Peyer's patch (tissue), 4 donors: ENCODE measurements at regions not wholly inside any gene's neighbourhood (a gene's known extent, or its start where the extent isn't known, plus 50 kb on each side); places are given as distances from the start of the nearest gene placed in this dataset.

Source experiments
- CTCF ChIP-seq, 6 experiments: fragments of 450-650 bp in 4 of 6; fragments of 200-600 bp in 2 of 6; sonication (generic) in 1 of 6; IDR thresholded peaks; one replicate each; pipeline ENCODE4 v1.5.1; 2017 to 2019; ENCODE audit warnings: antibody characterized with exemption in 6 of 6, mild to moderate bottlenecking in 3 of 6, moderate library complexity in 1 of 6
- POLR2A ChIP-seq, 2 donors: fragments of 450-650 bp; IDR thresholded peaks; one replicate each; pipeline ENCODE4 v1.5.1; 2017; ENCODE audit warnings: antibody characterized with exemption in 2 of 2, mild to moderate bottlenecking in 2 of 2, moderate library complexity in 2 of 2

DNA sequence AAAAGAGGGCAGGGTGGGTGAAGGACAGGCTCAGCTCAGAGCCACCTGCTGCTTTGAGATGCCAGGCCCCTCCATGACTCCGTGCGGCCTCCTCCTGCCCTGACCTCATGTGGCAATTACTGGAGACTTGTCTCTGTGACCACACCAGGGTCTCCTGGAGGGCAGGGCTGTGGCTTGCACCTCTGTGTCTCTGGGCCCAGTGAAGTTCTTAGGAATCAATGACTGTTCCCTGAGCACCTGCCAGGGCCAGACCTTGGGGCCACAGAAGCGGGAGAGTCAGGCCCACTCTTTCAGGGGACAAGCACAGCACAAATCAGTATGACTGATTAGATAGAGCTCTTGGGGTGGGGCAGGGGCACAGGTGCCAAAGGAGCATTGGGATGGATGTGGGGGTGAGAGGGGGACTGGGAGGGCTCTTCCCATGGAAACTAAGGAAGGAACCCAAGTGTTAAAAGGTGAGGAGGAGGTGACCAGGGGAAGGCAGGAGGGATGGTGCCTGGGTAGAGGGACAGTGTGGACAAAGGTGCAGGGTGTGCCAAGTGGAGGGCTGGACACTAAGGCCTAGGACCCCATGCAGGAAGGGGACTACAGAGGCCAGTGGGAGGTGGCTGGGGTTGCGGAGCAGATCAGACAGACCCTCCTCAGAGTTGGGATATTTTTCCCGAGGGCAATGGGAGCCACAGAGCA is 77.3 kb upstream of the SHISAL1 start:
- TF ChIP-seq CTCF (IDR thresholded peaks at IDR 0.05) (no peak), POLR2A (IDR thresholded peaks at IDR 0.05) (no peak)
